ENCODE measurements at regions not wholly inside any gene's neighbourhood (a gene's known extent, or its start where the extent isn't known, plus 50 kb on each side); places are given as distances from the start of the nearest gene placed in this dataset.

DNA sequence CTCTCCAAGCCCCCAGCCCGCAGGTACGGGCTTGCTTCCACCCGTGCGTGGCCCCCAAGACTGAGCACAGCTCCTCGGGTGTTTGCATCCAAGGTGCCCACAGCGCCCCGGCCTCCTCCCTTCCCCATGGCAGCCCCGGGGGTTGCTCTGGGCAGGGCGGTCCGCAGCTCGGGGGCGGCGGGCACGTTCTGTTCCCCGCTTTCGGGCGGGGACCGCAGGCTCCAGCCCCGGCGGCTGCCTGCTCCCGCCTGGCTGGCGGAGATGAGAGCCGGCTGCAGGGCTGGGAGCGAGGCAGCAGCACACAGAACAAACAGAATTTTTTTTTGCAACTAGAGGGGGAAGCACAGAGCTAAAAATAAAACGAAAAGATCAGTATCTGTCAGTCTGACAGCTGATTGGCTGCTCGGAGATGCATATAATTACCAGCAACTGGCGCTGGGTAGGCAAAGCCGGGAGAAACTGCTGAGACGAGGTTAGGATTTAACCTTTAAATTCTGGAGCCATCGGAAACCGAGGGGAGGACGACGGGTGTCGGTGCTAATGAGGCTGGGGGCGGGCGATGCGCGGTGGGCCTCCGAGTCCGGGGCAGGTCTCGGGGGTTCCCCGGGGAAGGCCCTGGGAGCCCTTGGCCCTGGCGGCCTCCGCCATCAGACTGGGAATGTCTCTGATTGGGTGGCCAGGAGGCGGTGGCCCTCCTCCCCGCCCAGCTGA is 142.7 kb upstream of the IER5L start:
- peak; percentile 87 to 89 for ATAC-seq
- Mint-ChIP-seq H3K36me3 (no peaks in the 10 kb centered on the region), H3K9me3 (no peaks in the 10 kb centered on the region), H3K27ac (peak overlapping the region; percentile 82 to 87)
- peak; percentile 51 to 71 for DNase-seq (ENCODE audit: low spot score in 2 of 2)

DNA sequence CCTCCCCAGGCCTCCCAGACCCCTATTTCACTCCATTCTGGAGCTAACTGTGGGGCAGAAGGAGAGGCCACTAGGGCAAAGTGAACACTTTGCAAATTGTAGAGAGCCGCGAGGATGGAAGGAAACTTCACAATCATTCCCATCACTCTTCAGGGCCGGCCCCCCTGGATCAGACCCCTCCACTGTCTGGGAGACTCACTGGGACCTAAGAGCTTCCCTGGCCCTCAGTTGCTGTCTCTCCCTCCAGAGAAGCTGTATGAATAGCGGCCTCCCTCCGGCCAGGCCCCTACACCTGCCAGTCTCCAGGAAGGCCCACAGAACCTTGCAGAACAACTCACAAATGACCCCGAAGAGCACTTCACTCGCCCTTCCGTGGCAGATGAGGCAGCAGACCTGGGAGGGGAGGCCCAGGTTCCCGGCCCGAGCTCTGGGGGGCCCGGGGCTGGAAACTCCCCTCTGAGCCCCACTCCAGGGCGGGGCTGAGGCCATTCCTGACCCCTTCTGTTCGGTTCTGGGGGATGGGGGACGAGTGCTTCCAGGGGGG is 141.9 kb upstream of the IER5L start:
- peak overlapping the region in 1 of 2 donors; percentile 82 for H3K27ac Mint-ChIP-seq
- H3K36me3 Mint-ChIP-seq = no peaks in the 10 kb centered on the region
- DNase-seq (ENCODE audit: low spot score in 2 of 2) = peak in 1 of 2 donors; percentile 35
- H3K9me3 Mint-ChIP-seq = no peaks in the 10 kb centered on the region
- no peak for ATAC-seq

DNA sequence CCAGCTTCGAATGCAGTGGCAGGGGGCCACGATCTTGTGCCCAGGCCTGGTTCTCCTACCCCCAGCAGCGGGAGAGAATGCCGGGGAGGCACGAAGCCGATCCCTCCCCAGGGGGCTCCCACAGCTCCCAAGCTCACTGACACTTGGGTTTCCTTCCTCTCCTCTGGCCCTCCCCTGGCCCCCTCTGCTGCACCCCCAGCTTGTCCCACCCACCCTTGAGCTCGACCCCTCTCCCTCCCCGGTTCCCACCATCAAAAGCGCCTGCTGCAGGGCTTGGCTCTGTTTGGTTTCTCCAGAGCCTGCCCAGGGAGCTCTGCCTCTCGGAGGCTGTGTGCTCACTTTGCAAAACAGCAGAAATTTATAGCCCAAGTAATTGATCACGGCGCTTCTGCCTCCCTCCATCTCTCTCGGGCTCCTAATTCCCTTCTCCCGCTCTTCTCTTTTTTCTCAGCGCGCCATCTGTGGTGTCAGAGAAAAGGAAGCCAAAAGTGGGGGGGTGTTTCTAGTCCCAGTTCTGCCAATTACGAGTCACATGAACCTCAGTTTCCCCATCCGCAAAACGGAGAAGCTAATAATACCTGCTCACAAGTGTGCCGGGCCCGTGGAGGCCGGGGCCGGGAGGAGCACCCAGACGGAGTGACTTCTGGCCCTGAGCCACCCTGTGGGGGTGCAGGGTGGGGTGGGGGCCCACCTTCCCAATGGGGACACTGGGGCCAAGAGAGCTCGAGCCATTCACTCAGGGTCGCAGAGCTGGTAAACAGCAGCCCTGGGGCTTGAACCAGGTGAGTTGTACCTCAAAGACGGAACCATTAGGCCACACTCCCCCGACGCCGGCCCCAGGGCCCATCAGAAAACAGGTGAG is 141.2 kb upstream of the IER5L start:
- no peaks in the 10 kb centered on the region for H3K36me3 Mint-ChIP-seq
- no peak overlapping the region for H3K27ac Mint-ChIP-seq
- DNase-seq (ENCODE audit: low spot score in 2 of 2) (peak in 1 of 2 donors; percentile 47), ATAC-seq (no peak)
- no peaks in the 10 kb centered on the region for H3K9me3 Mint-ChIP-seq

DNA sequence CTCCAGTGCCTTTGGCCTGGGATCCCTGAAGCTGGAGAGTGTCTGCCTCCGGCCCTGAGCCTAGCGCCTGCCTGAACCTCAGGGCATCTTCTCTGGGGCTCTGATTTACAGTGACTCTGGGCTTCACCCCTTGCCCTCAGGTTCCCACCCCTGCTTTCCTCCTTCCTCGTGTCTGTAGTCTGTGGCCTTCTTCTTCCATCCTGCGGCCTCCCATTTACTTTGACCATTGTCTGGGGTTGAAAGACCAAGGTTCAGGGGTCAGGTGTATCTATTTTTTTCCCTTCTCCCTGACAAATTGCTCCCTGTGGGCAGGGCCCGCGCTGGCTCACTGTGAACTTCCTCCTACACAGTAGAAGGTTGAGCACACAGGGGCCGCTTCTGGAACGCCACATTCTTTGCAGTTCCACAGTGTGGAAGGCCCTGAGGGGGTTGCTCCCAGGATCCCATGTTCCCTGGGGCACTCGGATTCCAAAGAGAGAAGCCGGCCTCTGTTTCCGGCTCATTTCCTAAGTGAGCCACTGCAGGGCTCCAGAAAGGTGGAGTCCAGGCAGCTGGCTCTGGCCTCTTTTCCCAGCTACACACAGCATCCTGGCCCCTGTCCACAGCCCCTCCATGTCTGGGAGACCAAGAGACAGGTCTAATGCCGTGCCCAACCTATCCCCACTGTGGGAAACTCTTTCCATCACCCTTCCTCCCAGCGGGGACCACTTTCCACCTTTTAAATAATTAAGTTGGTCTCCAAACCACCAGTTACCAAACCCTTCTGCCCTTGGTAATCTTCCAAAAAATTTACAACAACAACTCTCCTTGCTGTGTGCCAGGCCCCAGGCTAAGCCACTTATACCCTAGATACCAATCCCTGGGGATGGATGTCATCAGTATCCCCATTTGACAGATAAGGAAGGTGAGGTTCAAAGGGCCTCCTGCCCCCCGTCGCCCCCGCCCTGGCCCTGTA is 140.3 kb upstream of the IER5L start:
- peak in 1 of 2 donors; percentile 25 for DNase-seq (ENCODE audit: low spot score in 2 of 2)
- ATAC-seq = no peak
- Mint-ChIP-seq H3K36me3 (no peaks in the 10 kb centered on the region), H3K9me3 (no peaks in the 10 kb centered on the region), H3K27ac (no peak overlapping the region)

DNA sequence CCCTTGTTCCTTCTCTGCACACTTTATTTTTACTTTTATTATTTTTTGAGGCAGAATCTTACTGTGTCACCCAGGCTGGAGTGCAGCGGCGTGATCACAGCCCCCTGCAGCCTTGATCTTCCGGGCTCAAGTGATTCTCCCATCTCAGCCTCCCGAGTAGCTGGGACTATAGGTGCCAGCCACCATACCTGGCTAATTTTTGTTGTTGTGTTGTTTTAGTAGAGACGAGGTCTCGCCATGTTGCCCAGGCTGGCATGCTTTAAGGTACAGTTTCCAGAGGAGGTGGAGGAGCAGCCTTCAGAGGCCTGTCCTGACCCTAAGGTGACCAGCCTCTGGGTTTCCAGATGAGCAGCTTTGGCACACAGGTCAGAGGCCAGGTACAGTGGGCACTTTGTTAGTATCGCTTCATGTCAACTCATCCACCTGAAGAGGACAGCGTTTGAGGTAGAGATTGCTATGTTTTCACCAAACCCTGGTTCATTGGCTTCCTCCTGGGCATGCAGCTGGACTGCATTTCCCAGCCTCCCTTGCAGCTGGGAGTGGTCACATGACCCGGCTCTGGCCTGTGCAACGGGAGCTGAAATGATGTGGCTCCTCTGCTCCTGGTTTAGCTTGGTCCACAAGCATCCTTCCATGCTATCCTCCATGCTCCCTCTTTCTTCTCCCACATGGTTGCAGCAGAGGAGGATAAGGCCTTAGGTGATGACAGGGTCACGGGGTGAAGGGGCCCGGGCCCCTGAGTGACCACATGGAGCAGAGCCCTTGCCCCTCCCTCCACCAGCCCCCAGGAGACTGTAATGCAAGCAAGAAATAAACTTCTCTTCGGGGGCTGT is 139.3 kb upstream of the IER5L start:
- H3K27ac Mint-ChIP-seq = peak overlapping the region in 1 of 2 donors; percentile 13
- H3K36me3 Mint-ChIP-seq = no peaks in the 10 kb centered on the region
- peak in 1 of 2 donors; percentile 16 for DNase-seq (ENCODE audit: low spot score in 2 of 2)
- no peaks in the 10 kb centered on the region for H3K9me3 Mint-ChIP-seq
- ATAC-seq = no peak

DNA sequence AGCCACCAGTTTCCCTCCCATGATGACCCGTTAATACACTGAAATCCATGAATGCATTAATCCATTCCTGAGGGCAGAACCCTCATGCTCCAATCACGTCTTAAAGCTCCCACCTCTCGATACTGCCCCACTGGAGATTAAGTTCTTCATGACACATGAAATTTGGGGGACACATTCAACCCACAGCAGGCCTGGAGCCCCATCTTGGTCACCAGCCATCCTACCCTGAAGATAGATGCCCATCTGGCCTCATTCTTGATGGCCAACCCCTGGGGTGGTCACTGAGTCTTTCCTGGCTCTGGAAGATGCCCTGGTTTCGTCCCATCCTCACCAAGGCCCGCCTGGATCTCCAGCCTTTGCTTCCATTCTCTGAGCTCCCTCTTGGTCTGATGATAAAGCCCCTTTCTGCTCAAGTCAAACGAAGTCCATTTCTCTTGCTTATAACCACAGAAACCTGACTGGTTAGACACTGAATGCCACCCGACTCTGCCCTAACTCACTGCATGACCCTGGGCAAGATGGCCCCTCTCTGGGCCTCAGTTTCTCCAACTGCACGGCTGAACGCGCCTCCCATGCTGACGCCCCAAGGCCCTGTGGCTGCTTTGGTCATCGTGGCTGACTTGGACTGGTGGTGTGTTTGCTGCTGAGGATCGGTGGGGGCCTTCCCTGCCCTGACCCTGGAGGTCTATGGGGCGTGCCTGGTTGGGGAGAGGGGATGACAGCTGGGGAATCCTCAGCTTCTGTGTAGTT is 138.4 kb upstream of the IER5L start:
- no peak for ATAC-seq
- H3K9me3 Mint-ChIP-seq = no peaks in the 10 kb centered on the region
- H3K27ac Mint-ChIP-seq = peak overlapping the region in 1 of 2 donors; percentile 13
- no peaks in the 10 kb centered on the region for H3K36me3 Mint-ChIP-seq
- peak in 1 of 2 donors; percentile 45 for DNase-seq (ENCODE audit: low spot score in 2 of 2)

DNA sequence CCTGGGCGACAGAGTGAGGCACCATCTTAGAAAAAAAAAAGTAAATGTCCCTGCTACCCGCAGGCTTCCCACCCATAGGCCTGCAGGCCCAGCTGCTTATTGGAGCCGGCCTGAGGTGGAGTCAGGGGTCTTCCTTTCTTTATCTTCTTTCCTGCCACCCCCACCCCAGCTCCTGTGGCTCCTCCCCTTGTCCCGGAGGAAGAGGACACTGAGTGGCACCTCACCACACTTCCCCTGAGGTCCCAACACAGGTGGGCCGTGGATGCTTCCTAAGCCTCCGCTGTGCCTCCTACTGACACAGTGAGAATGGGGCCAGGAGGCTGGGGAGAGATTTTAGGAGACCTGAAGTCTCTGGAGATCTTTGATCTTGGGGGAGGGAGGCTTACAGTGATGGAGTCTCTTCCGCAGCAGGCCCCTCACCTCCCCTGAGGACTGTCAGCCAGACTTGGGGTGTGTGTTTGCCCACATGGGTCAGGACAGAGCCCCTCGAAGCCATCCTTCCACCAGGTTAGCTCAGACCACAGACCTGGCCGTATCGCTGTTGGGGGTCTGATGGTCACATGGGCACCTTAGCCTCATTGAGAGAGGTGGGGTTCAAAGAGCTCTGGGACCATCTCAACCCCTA is 135.4 kb upstream of the IER5L start:
- ATAC-seq = no peak
- no peak overlapping the region for H3K27ac Mint-ChIP-seq
- DNase-seq (ENCODE audit: low spot score in 2 of 2) = peak in 1 of 2 donors; percentile 47
- no peaks in the 10 kb centered on the region for H3K36me3 Mint-ChIP-seq
- H3K9me3 Mint-ChIP-seq = no peaks in the 10 kb centered on the region

DNA sequence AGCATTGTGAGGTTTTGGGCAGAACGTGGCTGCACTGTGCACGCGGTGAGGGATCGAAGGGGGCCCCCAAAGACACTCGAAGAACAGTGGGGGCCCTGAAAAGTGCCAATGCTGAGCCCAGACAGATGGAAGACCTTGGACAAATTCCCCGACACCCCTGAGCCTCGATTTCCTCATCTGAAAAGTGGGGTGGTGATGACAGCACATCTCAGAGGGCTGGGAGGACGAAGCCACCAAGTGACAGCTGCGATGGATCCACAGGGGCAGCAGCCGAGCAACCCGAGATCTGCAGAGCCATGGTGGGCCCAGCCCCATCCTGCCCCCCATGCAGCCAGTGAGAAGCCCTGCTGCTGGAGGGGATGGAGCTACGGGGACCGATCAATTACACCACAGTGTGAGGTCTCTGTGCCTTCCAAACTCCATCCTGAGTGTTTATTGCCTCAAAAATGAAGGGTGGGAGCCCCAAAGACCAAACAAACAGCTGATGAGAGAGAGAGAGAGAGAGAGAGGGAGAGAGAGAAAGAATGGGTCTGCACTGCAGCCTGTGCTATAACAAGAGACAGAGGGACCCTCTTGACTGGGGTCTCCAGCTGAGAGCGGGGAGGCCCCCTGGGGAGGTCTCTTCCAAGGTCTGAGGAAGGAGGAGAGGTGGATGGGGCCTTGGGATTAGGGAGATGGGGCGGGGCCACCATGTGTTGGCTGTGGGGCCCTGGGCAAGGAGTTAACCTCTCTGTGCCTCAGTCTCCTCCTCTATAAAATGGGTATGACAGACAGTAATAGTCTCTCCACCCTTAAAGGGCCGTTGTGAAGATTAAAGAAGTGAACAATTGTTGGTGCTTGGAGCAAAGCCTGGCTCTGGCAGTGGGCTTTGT is 134.4 kb upstream of the IER5L start:
- Mint-ChIP-seq H3K36me3 (no peaks in the 10 kb centered on the region), H3K9me3 (no peaks in the 10 kb centered on the region), H3K27ac (no peak overlapping the region)
- ATAC-seq (no peak), DNase-seq (ENCODE audit: low spot score in 2 of 2) (peak in 1 of 2 donors; percentile 39)

DNA sequence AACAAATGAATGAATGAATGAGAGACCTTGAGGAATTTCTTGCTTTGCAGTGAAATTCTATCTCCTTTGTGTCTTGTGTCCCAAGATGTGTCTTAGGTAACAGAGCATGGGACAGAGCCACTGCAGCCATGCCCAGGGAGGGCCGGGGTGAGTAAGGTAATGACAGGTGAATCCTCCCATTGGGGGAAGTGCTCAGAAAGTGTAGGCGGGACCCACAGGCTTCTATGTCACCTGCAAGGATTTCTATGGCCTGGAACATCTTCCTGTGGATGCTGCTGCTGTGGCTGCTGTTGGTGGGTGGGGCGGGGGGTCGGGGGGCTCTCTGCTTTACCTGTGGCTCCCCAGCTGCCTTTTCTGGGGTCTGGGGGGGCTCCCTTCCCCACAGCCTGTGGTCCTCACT is 133.6 kb upstream of the IER5L start:
- no peaks in the 10 kb centered on the region for H3K36me3 Mint-ChIP-seq

DNA sequence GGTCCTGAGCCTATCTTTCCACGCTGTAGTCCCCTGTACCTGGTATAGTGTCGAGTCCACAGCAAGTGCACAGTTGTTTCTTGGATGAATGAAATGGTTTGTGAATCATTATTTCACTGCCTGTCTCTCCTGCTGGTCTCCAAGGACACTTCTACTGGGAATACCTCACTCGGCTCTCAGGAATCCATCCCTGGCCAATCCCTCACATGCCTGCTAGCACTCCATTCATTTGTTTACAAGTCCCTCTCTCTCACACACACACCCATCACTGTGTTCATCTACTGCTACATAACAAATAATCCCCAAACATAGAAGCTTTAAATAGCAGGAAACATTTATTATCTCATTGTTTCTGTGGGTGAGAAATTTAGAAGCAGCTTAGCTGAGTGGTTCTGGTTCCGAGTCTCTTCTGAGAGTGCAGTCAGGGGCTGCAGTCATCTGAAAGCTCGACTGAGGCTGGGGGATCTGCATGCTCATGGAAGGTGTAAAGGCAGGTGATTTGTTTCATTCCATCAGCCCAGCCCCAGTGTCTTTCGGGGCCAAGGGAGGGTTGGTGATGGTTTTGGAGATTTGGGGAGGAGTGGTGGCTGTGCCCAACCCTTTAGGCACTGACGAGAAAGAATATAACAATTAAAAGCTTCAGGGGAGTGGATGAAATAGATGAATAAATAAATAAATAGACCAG is 132.7 kb upstream of the IER5L start:
- ATAC-seq = no peak
- H3K27ac Mint-ChIP-seq = no peak overlapping the region
- no peaks in the 10 kb centered on the region for H3K36me3 Mint-ChIP-seq
- DNase-seq (ENCODE audit: low spot score in 2 of 2) = no peak
- H3K9me3 Mint-ChIP-seq = no peaks in the 10 kb centered on the region

More for the DNA sequence above, 133.6 kb upstream of the IER5L start:
- ATAC-seq (no peak), DNase-seq (ENCODE audit: low spot score in 2 of 2) (peak in 1 of 2 donors; percentile 11)
- Mint-ChIP-seq H3K9me3 (no peaks in the 10 kb centered on the region), H3K27ac (no peak overlapping the region)

DNA sequence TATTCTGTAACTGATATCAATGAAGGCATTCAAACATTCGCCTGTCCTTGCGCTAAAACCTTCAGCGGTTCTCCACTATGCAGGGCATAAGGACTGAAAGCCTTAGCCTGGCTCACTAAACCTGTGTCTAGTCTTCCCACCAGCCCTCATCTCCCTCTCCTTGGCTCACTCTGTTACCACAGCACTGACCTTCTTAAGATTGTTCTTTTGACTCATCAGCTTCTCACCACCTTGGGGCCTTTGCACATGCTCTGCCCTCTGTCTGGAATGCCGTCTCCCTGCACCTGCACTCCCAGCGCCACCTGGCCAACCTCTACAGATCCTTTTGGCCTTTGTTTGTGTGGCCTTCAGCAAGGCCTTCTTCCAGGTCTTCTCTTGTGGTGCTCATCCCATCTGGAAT is 131.8 kb upstream of the IER5L start:
- Mint-ChIP-seq H3K36me3 (no peaks in the 10 kb centered on the region), H3K27ac (no peak overlapping the region), H3K9me3 (no peaks in the 10 kb centered on the region)
- DNase-seq (ENCODE audit: low spot score in 2 of 2) = peak in 1 of 2 donors; percentile 39
- ATAC-seq = peak in 1 of 2 donors; percentile 37

DNA sequence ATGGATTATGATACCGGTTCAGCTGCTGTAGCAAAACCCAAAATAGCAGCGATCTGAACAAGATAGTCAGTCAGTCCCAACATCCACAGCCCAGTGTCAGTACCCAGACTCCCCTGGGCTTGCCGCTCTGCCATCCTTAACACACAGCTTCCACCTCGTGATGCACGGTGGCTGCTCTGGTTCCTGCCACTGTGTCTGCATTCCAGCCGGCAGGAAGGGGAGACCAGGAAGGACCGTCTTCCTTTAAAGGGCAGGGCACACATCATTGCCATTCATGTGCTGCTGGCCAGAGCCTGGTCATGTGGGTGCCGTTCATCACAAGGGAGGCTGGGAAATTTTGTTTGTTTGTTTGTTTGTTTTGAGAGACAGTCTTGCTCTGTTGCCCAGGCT is 131.0 kb upstream of the IER5L start:
- DNase-seq (ENCODE audit: low spot score in 2 of 2) (peak in 1 of 2 donors; percentile 42), ATAC-seq (no peak)
- Mint-ChIP-seq H3K9me3 (no peaks in the 10 kb centered on the region), H3K36me3 (no peaks in the 10 kb centered on the region), H3K27ac (no peak overlapping the region)

DNA sequence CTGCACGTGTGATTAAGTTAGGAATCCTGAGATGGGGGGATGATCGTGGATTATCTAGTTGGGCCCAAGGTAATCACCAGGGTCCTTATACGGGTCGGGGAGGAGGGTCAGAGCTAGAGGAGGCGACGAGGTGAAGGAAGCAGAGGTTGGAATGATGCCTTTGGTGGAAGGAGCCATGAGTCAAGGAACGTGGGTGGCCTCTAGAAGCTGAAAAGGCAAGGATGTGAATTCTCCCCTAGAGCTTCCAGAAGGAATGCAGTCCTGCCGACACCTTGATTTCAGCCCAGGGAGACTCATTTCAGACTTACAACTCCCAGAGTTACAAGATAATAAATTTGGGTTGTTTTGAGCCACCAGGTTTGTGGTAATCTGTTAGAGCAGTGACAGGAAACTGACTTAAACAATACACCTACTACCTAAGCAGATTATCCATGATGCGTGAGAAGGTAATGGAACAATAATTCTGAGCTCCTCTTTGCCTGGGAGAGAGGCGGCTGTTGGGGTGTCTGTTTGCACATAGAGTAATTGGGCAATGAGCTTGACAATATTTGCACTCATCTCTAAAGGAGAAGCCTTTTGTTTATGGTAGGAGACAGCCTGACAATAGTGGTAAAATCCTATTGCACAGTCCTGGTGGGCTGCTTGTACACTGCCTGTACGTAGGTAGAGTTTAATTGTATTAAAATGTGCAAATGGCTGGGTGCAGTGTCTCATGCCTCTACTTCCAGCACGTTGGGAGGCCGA is 129.3 kb upstream of the IER5L start:
- ATAC-seq = peak; percentile 33 to 49

More for the DNA sequence above, 129.3 kb upstream of the IER5L start:
- Mint-ChIP-seq H3K36me3 (no peaks in the 10 kb centered on the region), H3K9me3 (no peaks in the 10 kb centered on the region), H3K27ac (peak overlapping the region in 1 of 2 donors; percentile 41)
- DNase-seq (ENCODE audit: low spot score in 2 of 2) = peak in 1 of 2 donors; percentile 4

Measured in activated naive CD4-positive, alpha-beta T cell treated with anti-CD3 and anti-CD28 coated beads, Interleukin-2, amount 50 U/mL, for 72 hours (primary cell).